ENCODE measurements at regions not wholly inside any gene's neighbourhood (a gene's known extent, or its start where the extent isn't known, plus 50 kb on each side); places are given as distances from the start of the nearest gene placed in this dataset.

GRCh38 chr3:126257174-126257573 lies 76.8 kb upstream of the ALDH1L1 start:
- TF ChIP-seq MXI1 (conservative IDR thresholded peaks at IDR 0.05; ENCODE audit: poor library complexity, severe bottlenecking) = no peak
- TF ChIP-seq, protein P1, sequence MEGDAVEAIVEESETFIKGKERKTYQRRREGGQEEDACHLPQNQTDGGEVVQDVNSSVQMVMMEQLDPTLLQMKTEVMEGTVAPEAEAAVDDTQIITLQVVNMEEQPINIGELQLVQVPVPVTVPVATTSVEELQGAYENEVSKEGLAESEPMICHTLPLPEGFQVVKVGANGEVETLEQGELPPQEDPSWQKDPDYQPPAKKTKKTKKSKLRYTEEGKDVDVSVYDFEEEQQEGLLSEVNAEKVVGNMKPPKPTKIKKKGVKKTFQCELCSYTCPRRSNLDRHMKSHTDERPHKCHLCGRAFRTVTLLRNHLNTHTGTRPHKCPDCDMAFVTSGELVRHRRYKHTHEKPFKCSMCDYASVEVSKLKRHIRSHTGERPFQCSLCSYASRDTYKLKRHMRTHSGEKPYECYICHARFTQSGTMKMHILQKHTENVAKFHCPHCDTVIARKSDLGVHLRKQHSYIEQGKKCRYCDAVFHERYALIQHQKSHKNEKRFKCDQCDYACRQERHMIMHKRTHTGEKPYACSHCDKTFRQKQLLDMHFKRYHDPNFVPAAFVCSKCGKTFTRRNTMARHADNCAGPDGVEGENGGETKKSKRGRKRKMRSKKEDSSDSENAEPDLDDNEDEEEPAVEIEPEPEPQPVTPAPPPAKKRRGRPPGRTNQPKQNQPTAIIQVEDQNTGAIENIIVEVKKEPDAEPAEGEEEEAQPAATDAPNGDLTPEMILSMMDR (IDR thresholded peaks at IDR 0.05; ENCODE audit: poor library complexity, severe bottlenecking) = no peak
- no peak for TF ChIP-seq TAF1 (IDR thresholded peaks at IDR 0.05; ENCODE audit: low read depth)
- no peak for TF ChIP-seq POLR2AphosphoS5 (IDR thresholded peaks at IDR 0.05)
- no peak for TF ChIP-seq EP300 (conservative IDR thresholded peaks at IDR 0.05; ENCODE audit: poor library complexity, severe bottlenecking)
- no peak for TF ChIP-seq EZH2 (IDR thresholded peaks at IDR 0.05; ENCODE audit: borderline replicate concordance, insufficient read depth, low read length, poor library complexity, severe bottlenecking)
